D721Med (cell line): ENCODE measurements at regions not wholly inside any gene's neighbourhood (a gene's known extent, or its start where the extent isn't known, plus 50 kb on each side); places are given as distances from the start of the nearest gene placed in this dataset.

ENCODE experiments used
- DNase-seq: peaks from one replicate; pipeline ENCODE4 v3.0.0; 2011; ENCODE audit warnings: low spot score; ENCODE audit not compliant: insufficient read length
- FAIRE-seq: peaks from 2 replicates; lab custom pipeline; 2011; peaks lifted over from hg19 to GRCh38; lab: Jason Lieb, UNC
- TF ChIP-seq, protein P1 (sequence below): IDR thresholded peaks from 2 replicates; pipeline ENCODE4 v1.5.1; 2012; ENCODE audit warnings: mild to moderate bottlenecking, control low read depth; ENCODE audit not compliant: insufficient read depth; ENCODE audit errors: missing control alignments

- no peak for DNase-seq
- TF ChIP-seq, protein P1, sequence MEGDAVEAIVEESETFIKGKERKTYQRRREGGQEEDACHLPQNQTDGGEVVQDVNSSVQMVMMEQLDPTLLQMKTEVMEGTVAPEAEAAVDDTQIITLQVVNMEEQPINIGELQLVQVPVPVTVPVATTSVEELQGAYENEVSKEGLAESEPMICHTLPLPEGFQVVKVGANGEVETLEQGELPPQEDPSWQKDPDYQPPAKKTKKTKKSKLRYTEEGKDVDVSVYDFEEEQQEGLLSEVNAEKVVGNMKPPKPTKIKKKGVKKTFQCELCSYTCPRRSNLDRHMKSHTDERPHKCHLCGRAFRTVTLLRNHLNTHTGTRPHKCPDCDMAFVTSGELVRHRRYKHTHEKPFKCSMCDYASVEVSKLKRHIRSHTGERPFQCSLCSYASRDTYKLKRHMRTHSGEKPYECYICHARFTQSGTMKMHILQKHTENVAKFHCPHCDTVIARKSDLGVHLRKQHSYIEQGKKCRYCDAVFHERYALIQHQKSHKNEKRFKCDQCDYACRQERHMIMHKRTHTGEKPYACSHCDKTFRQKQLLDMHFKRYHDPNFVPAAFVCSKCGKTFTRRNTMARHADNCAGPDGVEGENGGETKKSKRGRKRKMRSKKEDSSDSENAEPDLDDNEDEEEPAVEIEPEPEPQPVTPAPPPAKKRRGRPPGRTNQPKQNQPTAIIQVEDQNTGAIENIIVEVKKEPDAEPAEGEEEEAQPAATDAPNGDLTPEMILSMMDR, result no peak
- no peak for FAIRE-seq
These were observed 250.2 kb upstream of the CHAC2 start for GRCh38 chr2:53517406-53517805.

- TF ChIP-seq, protein P1, result no peak
- DNase-seq, result no peak
- no peak for FAIRE-seq
These were observed 251.0 kb upstream of the CHAC2 start for GRCh38 chr2:53516650-53517049.

GRCh38 chr2:53515435-53516332 lies 251.9 kb upstream of the CHAC2 start:
- TF ChIP-seq, protein P1, result no peak
- FAIRE-seq (no peak), DNase-seq (no peak)

DNA sequence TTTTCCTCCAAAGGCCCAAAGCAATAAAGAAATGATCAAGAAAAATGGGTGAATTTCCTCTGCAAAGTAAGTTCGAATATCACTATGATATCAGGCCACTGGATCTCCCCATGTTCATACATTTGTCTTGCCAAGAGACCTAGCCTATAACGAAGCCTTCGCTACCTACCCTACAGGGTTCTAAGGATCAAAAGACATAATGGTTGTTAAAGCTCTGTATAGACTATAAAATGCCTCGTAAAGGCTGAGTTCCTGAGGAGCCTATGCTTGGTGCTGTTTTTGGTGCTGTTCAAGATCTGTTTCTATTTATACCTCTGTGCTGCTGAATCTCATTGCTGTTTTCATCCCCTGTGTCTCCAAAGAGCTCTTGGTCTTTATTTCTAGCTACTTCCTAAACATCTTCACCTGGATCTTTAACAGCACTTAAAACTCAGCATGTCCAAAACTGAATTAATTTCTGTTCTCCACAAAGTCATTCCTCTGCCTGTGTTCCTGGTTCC lies 254.4 kb upstream of the CHAC2 start:
- no peak for DNase-seq
- no peak for FAIRE-seq
- TF ChIP-seq, protein P1, result no peak

GRCh38 chr2:53512071-53512826 lies 255.4 kb upstream of the CHAC2 start:
- TF ChIP-seq, protein P1, result no peak
- no peak for DNase-seq
- FAIRE-seq, result no peak

DNA sequence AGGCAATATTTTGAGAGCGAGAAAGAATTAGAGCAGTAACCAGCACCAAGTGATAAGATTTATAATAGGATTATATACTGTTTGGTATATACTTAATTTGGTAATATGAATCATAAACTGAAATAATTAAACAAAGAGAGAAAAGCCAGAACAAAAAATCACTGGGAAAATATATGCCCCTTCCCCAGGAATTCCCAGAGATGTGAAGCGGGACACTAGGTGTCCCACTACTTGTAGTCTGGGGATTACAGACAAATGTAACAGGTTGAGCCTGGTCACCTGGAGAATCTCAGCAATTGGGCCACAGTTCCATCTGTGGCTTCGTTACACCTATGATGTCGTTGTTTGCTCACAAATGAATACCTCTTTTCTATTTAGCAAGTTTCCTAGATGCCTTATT lies 256.1 kb upstream of the CHAC2 start:
- no peak for FAIRE-seq
- TF ChIP-seq, protein P1, result peak; percentile 2
- no peak for DNase-seq
